IMR-90 (cell line): ENCODE measurements at regions not wholly inside any gene's neighbourhood (a gene's known extent, or its start where the extent isn't known, plus 50 kb on each side); places are given as distances from the start of the nearest gene placed in this dataset.

ENCODE experiments used
- ATAC-seq: fragments of 200-7000 bp; cut with Tn5 transposase; 2 replicates; pipeline ENCODE4 v1.9.1; 2020; ENCODE audit warnings: low read depth, mild to moderate bottlenecking, moderate library complexity
- BruUV-seq: library from RNA; stranded (reverse); fragments of 400-500 nt; replicated peaks from 2 replicates; lab custom pipeline; 2021; lab: Mats Ljungman, UMichigan
- CTCF ChIA-PET: fragments of 300-600 bp; formaldehyde crosslinking; extraction: SDS; loops from one replicate; lab custom pipeline; 2021; ENCODE audit warnings: antibody characterized with exemption; lab: Yijun Ruan, JAX
- POLR2A ChIA-PET: fragments of 300-600 bp; sonication (Branson Sonifier 250); formaldehyde crosslinking; loops from one replicate; lab custom pipeline; 2022; ENCODE audit warnings: antibody characterized with exemption; ENCODE audit not compliant: unreplicated experiment; lab: Charles Lee
- DNase-seq: peaks from one replicate; pipeline ENCODE4 v3.0.0; 2013
- H2AFZ ChIP-seq: replicated peaks from 2 replicates; pipeline ENCODE3; 2013; ENCODE audit warnings: low read length, mild to moderate bottlenecking; ENCODE audit not compliant: poor library complexity
- H2AK5ac ChIP-seq: 2 replicates; pipeline ENCODE4 v1.6.1; 2013; ENCODE audit warnings: low read depth, low read length, inconsistent platforms
- H2AK9ac ChIP-seq: replicated peaks from 2 replicates; pipeline ENCODE3; 2013; ENCODE audit warnings: mild to moderate bottlenecking, low read depth, low read length, moderate library complexity; ENCODE audit not compliant: poor library complexity
- H2BK120ac ChIP-seq: 2 replicates; pipeline ENCODE4 v1.6.1; 2013; ENCODE audit warnings: low read depth, low read length, inconsistent platforms
- H2BK15ac ChIP-seq: 3 replicates; pipeline ENCODE4 v1.6.1; 2013; ENCODE audit warnings: low read depth, low read length, inconsistent platforms
- H2BK20ac ChIP-seq: 2 replicates; pipeline ENCODE4 v1.6.1; 2013; ENCODE audit warnings: low read depth, mild to moderate bottlenecking, inconsistent platforms, low read length, moderate library complexity
- H2BK5ac ChIP-seq: 2 replicates; pipeline ENCODE4 v1.6.1; 2013; ENCODE audit warnings: mild to moderate bottlenecking, low read depth, low read length, inconsistent platforms; ENCODE audit not compliant: poor library complexity, severe bottlenecking
- H3K14ac ChIP-seq: replicated peaks from 2 replicates; pipeline ENCODE4 v1.6.1; 2013; ENCODE audit warnings: low read depth, low read length, inconsistent platforms
- H3K18ac ChIP-seq: 2 replicates; pipeline ENCODE4 v1.6.1; 2013; ENCODE audit warnings: low read depth, low read length, control low read depth
- H3K23ac ChIP-seq: 2 replicates; pipeline ENCODE4 v1.6.1; 2013; ENCODE audit warnings: low read depth, low read length, inconsistent platforms
- H3K27ac ChIP-seq: 2 replicates; pipeline ENCODE4 v1.5.1; 2013; ENCODE audit warnings: mild to moderate bottlenecking, control low read depth, low read length; ENCODE audit not compliant: insufficient read depth
- H3K27me3 ChIP-seq: 2 replicates; pipeline ENCODE4 v1.6.1; 2013; ENCODE audit warnings: low read length; ENCODE audit not compliant: control insufficient read depth, insufficient read depth
- H3K36me3 ChIP-seq: 2 replicates; pipeline ENCODE4 v1.6.1; 2013; ENCODE audit warnings: low read length, mixed read lengths; ENCODE audit not compliant: control insufficient read depth, insufficient read depth
- H3K4ac ChIP-seq: 2 replicates; pipeline ENCODE4 v1.6.1; 2013; ENCODE audit warnings: low read depth, low read length, inconsistent platforms
- H3K4me1 ChIP-seq: 2 replicates; pipeline ENCODE4 v1.6.1; 2013; ENCODE audit warnings: low read length, mixed read lengths; ENCODE audit not compliant: control insufficient read depth, insufficient read depth
- H3K4me2 ChIP-seq: 2 replicates; pipeline ENCODE4 v1.6.1; 2013; ENCODE audit warnings: low read depth, mild to moderate bottlenecking, control low read depth, low read length, moderate library complexity
- H3K4me3 ChIP-seq: 2 replicates; pipeline ENCODE4 v1.5.1; 2013; ENCODE audit warnings: low read depth, mild to moderate bottlenecking, control low read depth, low read length, moderate library complexity; ENCODE audit not compliant: insufficient read depth
- H3K56ac ChIP-seq: 2 replicates; pipeline ENCODE4 v1.6.1; 2013; ENCODE audit warnings: low read length, inconsistent platforms; ENCODE audit not compliant: insufficient read depth; ENCODE audit errors: extremely low read depth
- H3K79me1 ChIP-seq, 2 experiments: 2 replicates each; pipeline ENCODE4 v1.6.1; 2013; ENCODE audit warnings: low read length in 2 of 2, inconsistent platforms in 1 of 2, low read depth in 1 of 2
- H3K9ac ChIP-seq: 2 replicates; pipeline ENCODE4 v1.6.1; 2013; ENCODE audit warnings: low read depth, low read length, control low read depth
- H3K9me1 ChIP-seq: 2 replicates; pipeline ENCODE4 v1.6.1; 2013; ENCODE audit warnings: low read length, inconsistent platforms; ENCODE audit not compliant: insufficient read depth
- H3K9me3 ChIP-seq: 2 replicates; pipeline ENCODE4 v1.6.1; 2013; ENCODE audit warnings: low read length; ENCODE audit not compliant: control insufficient read depth, insufficient read depth
- H4K20me1 ChIP-seq: 2 replicates; pipeline ENCODE4 v1.6.1; 2013; ENCODE audit warnings: low read length, inconsistent platforms; ENCODE audit not compliant: insufficient read depth
- H4K5ac ChIP-seq: 2 replicates; pipeline ENCODE4 v1.6.1; 2013; ENCODE audit warnings: mild to moderate bottlenecking, low read depth, low read length, control low read depth
- H4K8ac ChIP-seq, 2 experiments: 2 replicates each; pipeline ENCODE4 v1.6.1; 2013; ENCODE audit warnings: low read depth in 2 of 2, low read length in 2 of 2, control low read depth in 1 of 2, inconsistent platforms in 1 of 2
- H4K91ac ChIP-seq: 2 replicates; pipeline ENCODE4 v1.6.1; 2013; ENCODE audit warnings: low read depth, low read length, inconsistent platforms; ENCODE audit not compliant: insufficient read depth
- BHLHE40 ChIP-seq: fragments of 150-350 bp; IDR thresholded peaks from 2 replicates; pipeline ENCODE4 v1.6.1; 2016; ENCODE audit warnings: mild to moderate bottlenecking, low read depth, low read length
- CEBPB ChIP-seq: IDR thresholded peaks from 2 replicates; pipeline ENCODE4 v1.6.1; 2012; ENCODE audit warnings: low read depth, low read length, improper control_type of control experiment
- CTCF ChIP-seq: conservative IDR thresholded peaks from 2 replicates; pipeline ENCODE4 v1.5.1; 2012; ENCODE audit warnings: mild to moderate bottlenecking, low read depth, low read length, improper control_type of control experiment
- FOS ChIP-seq: fragments of 150-350 bp; IDR thresholded peaks from 2 replicates; pipeline ENCODE4 v1.6.1; 2016; ENCODE audit warnings: low read depth, low read length
- MAFK ChIP-seq: IDR thresholded peaks from 2 replicates; pipeline ENCODE4 v1.6.1; 2012; ENCODE audit warnings: low read depth, low read length, improper control_type of control experiment
- MAZ ChIP-seq: IDR thresholded peaks from 2 replicates; pipeline ENCODE4 v1.6.1; 2012; ENCODE audit warnings: low read depth, mild to moderate bottlenecking, low read length, improper control_type of control experiment, moderate library complexity, borderline replicate concordance
- MXI1 ChIP-seq: IDR thresholded peaks from 2 replicates; pipeline ENCODE4 v1.6.1; 2012; ENCODE audit warnings: low read depth, mild to moderate bottlenecking, low read length, moderate library complexity, borderline replicate concordance
- NFE2L2 ChIP-seq: fragments of 150-350 bp; IDR thresholded peaks from 2 replicates; pipeline ENCODE4 v1.6.1; 2016; ENCODE audit warnings: low read depth, mild to moderate bottlenecking, low read length
- POLR2A ChIP-seq: IDR thresholded peaks from 2 replicates; pipeline ENCODE4 v1.6.1; 2012; ENCODE audit warnings: mild to moderate bottlenecking, low read depth, low read length
- RAD21 ChIP-seq: IDR thresholded peaks from 2 replicates; pipeline ENCODE4 v1.6.1; 2012; ENCODE audit warnings: low read length, improper control_type of control experiment
- RCOR1 ChIP-seq: IDR thresholded peaks from 2 replicates; pipeline ENCODE4 v1.6.1; 2012; ENCODE audit warnings: mild to moderate bottlenecking, low read length, improper control_type of control experiment; ENCODE audit not compliant: insufficient replicate concordance
- SMC3 ChIP-seq: fragments of 150-350 bp; IDR thresholded peaks from 2 replicates; pipeline ENCODE4 v1.6.1; 2016; ENCODE audit warnings: low read depth, mild to moderate bottlenecking, antibody characterized with exemption, low read length, moderate library complexity
- WGBS, 2 experiments: methylation state at CpG; one replicate each; pipeline versions ENCODE4 v1.1.5 to v1.1.7; 2013; ENCODE audit warnings: missing lambda C conversion rate in 2 of 2; ENCODE audit not compliant: insufficient read length in 1 of 2; ENCODE audit errors: extremely low coverage in 2 of 2; 5-methylcytosine and 5-hydroxymethylcytosine counted together
- dilution Hi-C: fragments of 300-500 bp; cut with HindIII; formaldehyde crosslinking; loops from one replicate; pipeline ENCODE4 v1.14.3; 2018; ENCODE audit warnings: low sequenced_read_pairs; ENCODE audit not compliant: unreplicated experiment
- in situ Hi-C: fragments of 300-500 bp; cut with MboI; formaldehyde crosslinking; loops from 3 replicates; pipeline ENCODE4 v1.14.3; 2019; ENCODE audit warnings: low sequenced_read_pairs, inconsistent platforms, mixed read lengths
- intact Hi-C: fragments of 100-400 bp; cut with micrococcal nuclease; formaldehyde crosslinking; loops from 2 replicates; pipeline ENCODE4 v1.10.0; 2022

GRCh38 chr5:158143081-158143480 lies 284.1 kb upstream of the CLINT1 start:
- in situ Hi-C loops, result no loop called here
- no peak overlapping the region for H3K27ac ChIP-seq

More at GRCh38 chr5:158143081-158143480, 284.1 kb upstream of the CLINT1 start:
- BruUV-seq, result no TSS peak
- Histone ChIP-seq H3K4me3 (no peak overlapping the region), H2BK20ac (no peak overlapping the region), H2BK15ac (no peak overlapping the region), H2AK5ac (no peak overlapping the region), H2BK120ac (no peak overlapping the region), H3K56ac (no peak overlapping the region), H3K14ac (no peak overlapping the region), H4K5ac (no peak overlapping the region), H3K9me1 (no peaks in the 10 kb centered on the region), H3K36me3 (no peaks in the 10 kb centered on the region), H3K9me3 (no peaks in the 10 kb centered on the region), H2BK5ac (no peak overlapping the region), H3K4ac (no peak overlapping the region), H2AK9ac (no peak overlapping the region), H3K9ac (no peak overlapping the region), H4K91ac (no peak overlapping the region), H3K18ac (no peak overlapping the region), H4K8ac (no peak overlapping the region), H3K4me1 (no peaks in the 10 kb centered on the region), H3K27me3 (no peaks in the 10 kb centered on the region), H3K79me1 (no peaks in the 10 kb centered on the region), H3K4me2 (no peak overlapping the region), H3K23ac (no peak overlapping the region), H2AFZ (no peak overlapping the region), H4K20me1 (no peaks in the 10 kb centered on the region)
- intact Hi-C loops, result no loop called here
- ChIA-PET POLR2A (no interaction called here), CTCF (no interaction called here)
- TF ChIP-seq RAD21 (no peak), CEBPB (no peak), CTCF (no peak), RCOR1 (no peak), MAFK (no peak), BHLHE40 (no peak), SMC3 (no peak), NFE2L2 (no peak), POLR2A (no peak), MAZ (no peak), FOS (no peak), MXI1 (no peak)
- dilution Hi-C loops, result no loop called here
- 100% methylated on average over 2 of the region's 3 CpGs; no CpG with 5 or more reads in 1 of the 2 experiments for WGBS, 2 experiments
- DNase-seq (no peak), ATAC-seq (no peak)
